ENCODE measurements at regions not wholly inside any gene's neighbourhood (a gene's known extent, or its start where the extent isn't known, plus 50 kb on each side); places are given as distances from the start of the nearest gene placed in this dataset.

DNA sequence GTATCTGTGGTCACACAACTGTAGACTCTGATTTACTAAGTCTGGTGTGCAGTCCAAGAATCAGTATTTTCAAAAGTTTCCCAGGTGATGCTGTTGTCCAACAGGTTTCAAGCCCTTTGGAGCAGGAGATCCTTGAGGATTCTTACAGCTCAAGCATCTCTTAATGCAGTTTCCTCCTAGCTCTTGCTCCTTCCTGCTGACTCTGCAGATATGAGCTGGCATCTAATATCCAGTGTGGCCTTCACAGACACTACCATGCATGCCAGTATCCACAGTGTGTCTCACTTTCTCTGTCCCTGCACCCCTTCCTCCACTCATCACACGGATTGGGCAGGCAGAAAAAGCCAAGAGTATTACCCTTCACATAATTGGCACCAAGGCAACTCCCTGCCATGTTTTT is 182.2 kb upstream of the TNC start:
- no CpG with 5 or more reads among the region's 1 CpG for WGBS (ENCODE audit: extremely low coverage, insufficient read length, low lambda C conversion rate)
- Histone ChIP-seq H3K27me3 (ENCODE audit: insufficient read depth, low read length) (no peaks in the 10 kb centered on the region), H2AK5ac (ENCODE audit: insufficient read length, low read length) (no peak overlapping the region), H3K79me2 (ENCODE audit: insufficient read depth, low read length) (no peaks in the 10 kb centered on the region), H4K8ac (replicated peaks; ENCODE audit: insufficient read length, low read depth, low read length) (no peak overlapping the region), H4K91ac (ENCODE audit: insufficient read length, low read depth, low read length) (no peak overlapping the region), H3K4me2 (ENCODE audit: insufficient read depth, insufficient read length, low read length) (no peak overlapping the region), H3K14ac (ENCODE audit: insufficient read depth, low read length) (no peak overlapping the region), H3K9me3 (ENCODE audit: control insufficient read depth, low read depth, low read length) (no peaks in the 10 kb centered on the region), H2AFZ (ENCODE audit: low read length) (no peak overlapping the region), H3K9ac (ENCODE audit: extremely low read depth, insufficient read length, low read length) (no peak overlapping the region), H3K23ac (ENCODE audit: insufficient read length, low read depth, low read length) (no peak overlapping the region), H3K79me1 (ENCODE audit: insufficient read depth, low read depth, low read length, poor library complexity, severe bottlenecking) (no peaks in the 10 kb centered on the region), H2BK5ac (ENCODE audit: insufficient read length, low read length) (no peak overlapping the region), H3K18ac (ENCODE audit: insufficient read length, low read depth, low read length) (no peak overlapping the region), H2BK15ac (ENCODE audit: low read depth, low read length) (no peak overlapping the region), H3K4ac (ENCODE audit: low read depth, low read length) (no peak overlapping the region), H2BK120ac (ENCODE audit: low read depth, low read length, poor library complexity, severe bottlenecking) (no peak overlapping the region), H3T11ph (ENCODE audit: low read length) (no peak overlapping the region), H3K27ac (ENCODE audit: insufficient read length, low read depth, low read length) (no peak overlapping the region), H4K5ac (ENCODE audit: insufficient read length, low read depth, low read length) (no peak overlapping the region), H4K20me1 (ENCODE audit: control insufficient read depth, insufficient read depth, insufficient read length) (peaks cover 2% of the 10 kb centered on the region), H3K23me2 (ENCODE audit: insufficient read length, low read depth, low read length, poor library complexity, severe bottlenecking) (no peaks in the 10 kb centered on the region), H2BK12ac (ENCODE audit: insufficient read length, low read depth, low read length) (no peak overlapping the region), H3K4me1 (ENCODE audit: insufficient read depth, low read length) (peaks cover 5% of the 10 kb centered on the region; the same call in 1 of the 2 replicates), H3K56ac (ENCODE audit: insufficient read length, low read depth, low read length) (no peak overlapping the region), H2BK20ac (ENCODE audit: low read depth, low read length, poor library complexity, severe bottlenecking) (no peak overlapping the region)
- TF ChIP-seq, protein P1, sequence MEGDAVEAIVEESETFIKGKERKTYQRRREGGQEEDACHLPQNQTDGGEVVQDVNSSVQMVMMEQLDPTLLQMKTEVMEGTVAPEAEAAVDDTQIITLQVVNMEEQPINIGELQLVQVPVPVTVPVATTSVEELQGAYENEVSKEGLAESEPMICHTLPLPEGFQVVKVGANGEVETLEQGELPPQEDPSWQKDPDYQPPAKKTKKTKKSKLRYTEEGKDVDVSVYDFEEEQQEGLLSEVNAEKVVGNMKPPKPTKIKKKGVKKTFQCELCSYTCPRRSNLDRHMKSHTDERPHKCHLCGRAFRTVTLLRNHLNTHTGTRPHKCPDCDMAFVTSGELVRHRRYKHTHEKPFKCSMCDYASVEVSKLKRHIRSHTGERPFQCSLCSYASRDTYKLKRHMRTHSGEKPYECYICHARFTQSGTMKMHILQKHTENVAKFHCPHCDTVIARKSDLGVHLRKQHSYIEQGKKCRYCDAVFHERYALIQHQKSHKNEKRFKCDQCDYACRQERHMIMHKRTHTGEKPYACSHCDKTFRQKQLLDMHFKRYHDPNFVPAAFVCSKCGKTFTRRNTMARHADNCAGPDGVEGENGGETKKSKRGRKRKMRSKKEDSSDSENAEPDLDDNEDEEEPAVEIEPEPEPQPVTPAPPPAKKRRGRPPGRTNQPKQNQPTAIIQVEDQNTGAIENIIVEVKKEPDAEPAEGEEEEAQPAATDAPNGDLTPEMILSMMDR (conservative IDR thresholded peaks at IDR 0.05) = no peak
- H3K27me3 Mint-ChIP-seq (ENCODE audit: low read depth) = no peaks in the 10 kb centered on the region; the same call in 1 of the 2 replicates
- no peak for DNase-seq
- H3K4me3 Mint-ChIP-seq = no peak overlapping the region
- H3K4me1 Mint-ChIP-seq = peaks cover 5 to 14% of the 10 kb centered on the region in 2 experiments
- H3K9me3 Mint-ChIP-seq = peaks cover 0 to 3% of the 10 kb centered on the region in 2 experiments; a peak in 1 of 5 replicates
- H3K27ac Mint-ChIP-seq = no peak overlapping the region
- H3K36me3 Mint-ChIP-seq (ENCODE audit: insufficient read depth in 1 of 3, low read depth in 3 of 3) = peaks cover 0 to 3% (median 2%) of the 10 kb centered on the region in 3 experiments; a peak in 3 of 7 replicates
